HCT116 (cell line): ENCODE measurements at regions not wholly inside any gene's neighbourhood (a gene's known extent, or its start where the extent isn't known, plus 50 kb on each side); places are given as distances from the start of the nearest gene placed in this dataset.

Experiments
- ATAC-seq: fragments of 200-7000 bp; cut with Tn5 transposase; 2 replicates; pipeline ENCODE4 v1.9.1; 2020; ENCODE audit warnings: mild to moderate bottlenecking, moderate library complexity
- BruUV-seq: library from RNA; stranded (reverse); fragments of 400-500 nt; replicated peaks from 2 replicates; lab custom pipeline; 2021; lab: Mats Ljungman, UMichigan
- CTCF ChIA-PET: fragments of 300-600 bp; sonication (Branson Sonifier 250); formaldehyde crosslinking; loops from one replicate; lab custom pipeline; 2021; ENCODE audit warnings: antibody characterized with exemption; lab: Charles Lee
- POLR2A ChIA-PET: fragments of 300-600, 350-600 bp; sonication (Branson Sonifier 250); formaldehyde crosslinking; loops from one replicate; lab custom pipeline; 2021; ENCODE audit warnings: antibody characterized with exemption; lab: Charles Lee
- RAD21 ChIA-PET, 2 experiments: fragments of 300-600 bp; sonication (Branson Sonifier 250); formaldehyde crosslinking; loops; one replicate each; lab custom pipeline; 2023; ENCODE audit warnings: low total read pairs in 2 of 2; ENCODE audit not compliant: uncharacterized antibody in 2 of 2, unreplicated experiment in 2 of 2, low non-redundant PET in 1 of 2; lab: Charles Lee
- DNase-seq: peaks from one replicate; pipeline ENCODE4 v3.0.0-alpha.2; 2010; ENCODE audit warnings: low read depth, low spot score
- H2AFZ ChIP-seq: fragments of 200-600 bp; shearing (Covaris generic), sonication (generic); 2 replicates; pipeline ENCODE4 v1.6.1; 2017; ENCODE audit warnings: low read depth, mixed run types, mixed read lengths, antibody characterized with exemption, low read length; ENCODE audit not compliant: poor library complexity, severe bottlenecking
- H3K27ac ChIP-seq: 2 replicates; pipeline ENCODE4 v1.5.1; 2012; ENCODE audit warnings: low read depth, low read length
- H3K27me3 ChIP-seq: fragments of 200-600 bp; sonication (generic); 2 replicates; pipeline ENCODE4 v1.6.1; 2016; ENCODE audit warnings: mixed run types, low read length, mixed read lengths; ENCODE audit not compliant: insufficient read depth
- H3K36me3 ChIP-seq, 2 experiments: fragments of 200-500 bp in 1 of 2; fragments of 200-600 bp in 1 of 2; sonication (Bioruptor generic) in 1 of 2; sonication (generic) in 1 of 2; 2 replicates each; pipeline versions ENCODE4 v1.5.1 to v1.6.1; 2014 to 2016; ENCODE audit warnings: low read length in 2 of 2, inconsistent platforms in 1 of 2, mixed read lengths in 1 of 2, mixed run types in 1 of 2; ENCODE audit not compliant: insufficient read depth in 2 of 2, control insufficient read depth in 1 of 2
- H3K4me1 ChIP-seq, 2 experiments: fragments of 200-600 bp in 1 of 2; sonication (generic) in 1 of 2; 2 replicates each; pipeline versions ENCODE4 v1.5.1 to v1.6.1; 2012 to 2017; ENCODE audit warnings: low read length in 2 of 2, inconsistent platforms in 1 of 2, mild to moderate bottlenecking in 1 of 2, mixed read lengths in 1 of 2, mixed run types in 1 of 2, moderate library complexity in 1 of 2; ENCODE audit not compliant: insufficient read depth in 2 of 2, control insufficient read depth in 1 of 2
- H3K4me2 ChIP-seq: fragments of 200-600 bp; sonication (generic); 2 replicates; pipeline ENCODE4 v1.6.1; 2017; ENCODE audit warnings: mixed run types, low read length, mixed read lengths
- H3K4me3 ChIP-seq, 2 experiments: fragments of 200-600 bp in 1 of 2; sonication (generic) in 1 of 2; replicated peaks in 1 of 2; 2 replicates each; pipeline ENCODE4 v1.5.1; 2011 to 2016; ENCODE audit warnings: low read length in 2 of 2, control low read depth in 1 of 2, low read depth in 1 of 2, mild to moderate bottlenecking in 1 of 2, mixed read lengths in 1 of 2, mixed run types in 1 of 2
- H3K79me2 ChIP-seq: fragments of 200-600 bp; sonication (generic); 2 replicates; pipeline ENCODE4 v1.6.1; 2017; ENCODE audit warnings: mild to moderate bottlenecking, mixed run types, low read length, moderate library complexity, mixed read lengths; ENCODE audit not compliant: insufficient read depth
- H3K9ac ChIP-seq: fragments of 200-600 bp; sonication (generic); 2 replicates; pipeline ENCODE4 v1.6.1; 2016; ENCODE audit warnings: low read length, mixed read lengths
- H3K9me2 ChIP-seq: fragments of 200-600 bp; sonication (generic), shearing (Covaris generic); 2 replicates; pipeline ENCODE4 v1.6.1; 2017; ENCODE audit warnings: mixed run types, mild to moderate bottlenecking, moderate library complexity; ENCODE audit not compliant: insufficient read depth
- H3K9me3 ChIP-seq, 2 experiments: fragments of 200-500 bp in 1 of 2; fragments of 200-600 bp in 1 of 2; sonication (Bioruptor generic) in 1 of 2; sonication (generic) in 1 of 2; 2 replicates each; pipeline ENCODE4 v1.6.1; 2014 to 2017; ENCODE audit warnings: low read length in 2 of 2, mixed read lengths in 2 of 2, inconsistent platforms in 1 of 2, low read depth in 1 of 2, mild to moderate bottlenecking in 1 of 2, mixed run types in 1 of 2, moderate library complexity in 1 of 2; ENCODE audit not compliant: control insufficient read depth in 1 of 2, insufficient read depth in 1 of 2
- H4K20me1 ChIP-seq: fragments of 200-600 bp; sonication (generic), shearing (Covaris generic); 2 replicates; pipeline ENCODE4 v1.6.1; 2017; ENCODE audit warnings: mixed run types, mild to moderate bottlenecking, moderate library complexity; ENCODE audit not compliant: insufficient read depth
- CBX3 ChIP-seq: IDR thresholded peaks from 2 replicates; pipeline ENCODE4 v1.6.1; 2012; ENCODE audit warnings: low read depth
- CEBPB ChIP-seq: IDR thresholded peaks from 2 replicates; pipeline ENCODE4 v1.6.1; 2012; ENCODE audit warnings: low read depth
- EZH2 ChIP-seq: fragments of 200-600 bp; sonication (generic); IDR thresholded peaks from 2 replicates; pipeline ENCODE4 v1.6.1; 2017; ENCODE audit warnings: antibody characterized with exemption, mixed run types
- EZH2phosphoT487 ChIP-seq: fragments of 200-600 bp; IDR thresholded peaks from 2 replicates; pipeline ENCODE4 v1.6.1; 2018; ENCODE audit warnings: antibody characterized with exemption, borderline replicate concordance
- JUND ChIP-seq: IDR thresholded peaks from 2 replicates; pipeline ENCODE4 v1.6.1; 2012
- MAX ChIP-seq: IDR thresholded peaks from 2 replicates; pipeline ENCODE4 v1.6.1; 2012
- POLR2A ChIP-seq: IDR thresholded peaks from 2 replicates; pipeline ENCODE4 v1.7.0; 2011; ENCODE audit warnings: borderline replicate concordance; ENCODE audit not compliant: insufficient read depth, insufficient read length; ENCODE audit errors: extremely low read depth
- POLR2AphosphoS5 ChIP-seq: IDR thresholded peaks from 2 replicates; pipeline ENCODE4 v1.6.1; 2011; ENCODE audit warnings: mild to moderate bottlenecking, low read depth, low read length, moderate library complexity
- RAD21 ChIP-seq: IDR thresholded peaks from 2 replicates; pipeline ENCODE4 v1.6.1; 2012; ENCODE audit warnings: low read depth, mild to moderate bottlenecking
- SIN3A ChIP-seq: IDR thresholded peaks from 2 replicates; pipeline ENCODE4 v1.6.1; 2012; ENCODE audit warnings: low read depth
- SP1 ChIP-seq: IDR thresholded peaks from 2 replicates; pipeline ENCODE4 v1.6.1; 2012; ENCODE audit warnings: low read depth
- SRF ChIP-seq: IDR thresholded peaks from 2 replicates; pipeline ENCODE4 v1.6.1; 2012; ENCODE audit warnings: low read depth
- TCF7L2 ChIP-seq: IDR thresholded peaks from 2 replicates; pipeline ENCODE4 v1.7.0; 2011; ENCODE audit warnings: borderline replicate concordance, inconsistent platforms; ENCODE audit not compliant: insufficient read depth, insufficient read length; ENCODE audit errors: extremely low read depth
- YY1 ChIP-seq: IDR thresholded peaks from 2 replicates; pipeline ENCODE4 v1.6.1; 2011; ENCODE audit warnings: low read length, low read depth, moderate library complexity, mild to moderate bottlenecking; ENCODE audit not compliant: insufficient replicate concordance; ENCODE audit errors: extremely low read depth
- ZBTB33 ChIP-seq: IDR thresholded peaks from 2 replicates; pipeline ENCODE4 v1.6.1; 2011; ENCODE audit warnings: mild to moderate bottlenecking, low read length, moderate library complexity; ENCODE audit not compliant: insufficient replicate concordance; ENCODE audit errors: extremely low read depth
- intact Hi-C: fragments of 100-400 bp; cut with micrococcal nuclease; formaldehyde crosslinking; loops from 2 replicates; pipeline ENCODE4 v1.10.0; 2022

- DNase-seq (no peak), ATAC-seq (no peak)
- no peaks in the 10 kb centered on the region for H3K79me2 ChIP-seq
- H3K4me2 ChIP-seq = no peak overlapping the region
- H3K27ac ChIP-seq = no peak overlapping the region
- ChIA-PET RAD21 (no interaction called here), CTCF (no interaction called here), POLR2A (no interaction called here)
- no peaks in the 10 kb centered on the region for H3K36me3 ChIP-seq
- H4K20me1 ChIP-seq = no peaks in the 10 kb centered on the region
- BruUV-seq = no TSS peak
- H3K4me3 ChIP-seq = no peak overlapping the region
- no peaks in the 10 kb centered on the region for H3K9me2 ChIP-seq
- peaks cover 0 to 25% of the 10 kb centered on the region in 2 experiments; a peak in 3 of 4 replicates for H3K9me3 ChIP-seq
- H2AFZ ChIP-seq = no peak overlapping the region
- H3K4me1 ChIP-seq = no peaks in the 10 kb centered on the region
- TF ChIP-seq TCF7L2 = no peak
- no peak for TF ChIP-seq POLR2A
- TF ChIP-seq EZH2phosphoT487 = no peak
- TF ChIP-seq SP1 = no peak
- TF ChIP-seq SIN3A = no peak
- TF ChIP-seq MAX = no peak
- TF ChIP-seq JUND = no peak
- no peak for TF ChIP-seq YY1
- no peak for TF ChIP-seq RAD21
- TF ChIP-seq CEBPB = no peak
- no peak for TF ChIP-seq CBX3
- no peak for TF ChIP-seq ZBTB33
- no peak for TF ChIP-seq POLR2AphosphoS5
- no peak for TF ChIP-seq EZH2
- no peak for TF ChIP-seq SRF
- intact Hi-C loops = no loop called here
- H3K9ac ChIP-seq = no peak overlapping the region
- H3K27me3 ChIP-seq = no peaks in the 10 kb centered on the region
These were observed 291.3 kb upstream of the TCF4 start for GRCh38 chr18:55879331-55879730.
